IMR-90 (cell line): ENCODE measurements at regions not wholly inside any gene's neighbourhood (a gene's known extent, or its start where the extent isn't known, plus 50 kb on each side); places are given as distances from the start of the nearest gene placed in this dataset.

Source experiments
- ATAC-seq: fragments of 200-7000 bp; cut with Tn5 transposase; 2 replicates; pipeline ENCODE4 v1.9.1; 2020; ENCODE audit warnings: low read depth, mild to moderate bottlenecking, moderate library complexity
- BruUV-seq: library from RNA; stranded (reverse); fragments of 400-500 nt; replicated peaks from 2 replicates; lab custom pipeline; 2021; lab: Mats Ljungman, UMichigan
- CTCF ChIA-PET: fragments of 300-600 bp; formaldehyde crosslinking; extraction: SDS; loops from one replicate; lab custom pipeline; 2021; ENCODE audit warnings: antibody characterized with exemption; lab: Yijun Ruan, JAX
- POLR2A ChIA-PET: fragments of 300-600 bp; sonication (Branson Sonifier 250); formaldehyde crosslinking; loops from one replicate; lab custom pipeline; 2022; ENCODE audit warnings: antibody characterized with exemption; ENCODE audit not compliant: unreplicated experiment; lab: Charles Lee
- DNase-seq: peaks from one replicate; pipeline ENCODE4 v3.0.0; 2013
- H2AFZ ChIP-seq: replicated peaks from 2 replicates; pipeline ENCODE3; 2013; ENCODE audit warnings: low read length, mild to moderate bottlenecking; ENCODE audit not compliant: poor library complexity
- H2AK5ac ChIP-seq: 2 replicates; pipeline ENCODE4 v1.6.1; 2013; ENCODE audit warnings: low read depth, low read length, inconsistent platforms
- H2AK9ac ChIP-seq: replicated peaks from 2 replicates; pipeline ENCODE3; 2013; ENCODE audit warnings: mild to moderate bottlenecking, low read depth, low read length, moderate library complexity; ENCODE audit not compliant: poor library complexity
- H2BK120ac ChIP-seq: 2 replicates; pipeline ENCODE4 v1.6.1; 2013; ENCODE audit warnings: low read depth, low read length, inconsistent platforms
- H2BK15ac ChIP-seq: 3 replicates; pipeline ENCODE4 v1.6.1; 2013; ENCODE audit warnings: low read depth, low read length, inconsistent platforms
- H2BK20ac ChIP-seq: 2 replicates; pipeline ENCODE4 v1.6.1; 2013; ENCODE audit warnings: low read depth, mild to moderate bottlenecking, inconsistent platforms, low read length, moderate library complexity
- H2BK5ac ChIP-seq: 2 replicates; pipeline ENCODE4 v1.6.1; 2013; ENCODE audit warnings: mild to moderate bottlenecking, low read depth, low read length, inconsistent platforms; ENCODE audit not compliant: poor library complexity, severe bottlenecking
- H3K14ac ChIP-seq: replicated peaks from 2 replicates; pipeline ENCODE4 v1.6.1; 2013; ENCODE audit warnings: low read depth, low read length, inconsistent platforms
- H3K18ac ChIP-seq: 2 replicates; pipeline ENCODE4 v1.6.1; 2013; ENCODE audit warnings: low read depth, low read length, control low read depth
- H3K23ac ChIP-seq: 2 replicates; pipeline ENCODE4 v1.6.1; 2013; ENCODE audit warnings: low read depth, low read length, inconsistent platforms
- H3K27ac ChIP-seq: 2 replicates; pipeline ENCODE4 v1.5.1; 2013; ENCODE audit warnings: mild to moderate bottlenecking, control low read depth, low read length; ENCODE audit not compliant: insufficient read depth
- H3K27me3 ChIP-seq: 2 replicates; pipeline ENCODE4 v1.6.1; 2013; ENCODE audit warnings: low read length; ENCODE audit not compliant: control insufficient read depth, insufficient read depth
- H3K36me3 ChIP-seq: 2 replicates; pipeline ENCODE4 v1.6.1; 2013; ENCODE audit warnings: low read length, mixed read lengths; ENCODE audit not compliant: control insufficient read depth, insufficient read depth
- H3K4ac ChIP-seq: 2 replicates; pipeline ENCODE4 v1.6.1; 2013; ENCODE audit warnings: low read depth, low read length, inconsistent platforms
- H3K4me1 ChIP-seq: 2 replicates; pipeline ENCODE4 v1.6.1; 2013; ENCODE audit warnings: low read length, mixed read lengths; ENCODE audit not compliant: control insufficient read depth, insufficient read depth
- H3K4me2 ChIP-seq: 2 replicates; pipeline ENCODE4 v1.6.1; 2013; ENCODE audit warnings: low read depth, mild to moderate bottlenecking, control low read depth, low read length, moderate library complexity
- H3K4me3 ChIP-seq: 2 replicates; pipeline ENCODE4 v1.5.1; 2013; ENCODE audit warnings: low read depth, mild to moderate bottlenecking, control low read depth, low read length, moderate library complexity; ENCODE audit not compliant: insufficient read depth
- H3K56ac ChIP-seq: 2 replicates; pipeline ENCODE4 v1.6.1; 2013; ENCODE audit warnings: low read length, inconsistent platforms; ENCODE audit not compliant: insufficient read depth; ENCODE audit errors: extremely low read depth
- H3K79me1 ChIP-seq, 2 experiments: 2 replicates each; pipeline ENCODE4 v1.6.1; 2013; ENCODE audit warnings: low read length in 2 of 2, inconsistent platforms in 1 of 2, low read depth in 1 of 2
- H3K9ac ChIP-seq: 2 replicates; pipeline ENCODE4 v1.6.1; 2013; ENCODE audit warnings: low read depth, low read length, control low read depth
- H3K9me1 ChIP-seq: 2 replicates; pipeline ENCODE4 v1.6.1; 2013; ENCODE audit warnings: low read length, inconsistent platforms; ENCODE audit not compliant: insufficient read depth
- H3K9me3 ChIP-seq: 2 replicates; pipeline ENCODE4 v1.6.1; 2013; ENCODE audit warnings: low read length; ENCODE audit not compliant: control insufficient read depth, insufficient read depth
- H4K20me1 ChIP-seq: 2 replicates; pipeline ENCODE4 v1.6.1; 2013; ENCODE audit warnings: low read length, inconsistent platforms; ENCODE audit not compliant: insufficient read depth
- H4K5ac ChIP-seq: 2 replicates; pipeline ENCODE4 v1.6.1; 2013; ENCODE audit warnings: mild to moderate bottlenecking, low read depth, low read length, control low read depth
- H4K8ac ChIP-seq, 2 experiments: 2 replicates each; pipeline ENCODE4 v1.6.1; 2013; ENCODE audit warnings: low read depth in 2 of 2, low read length in 2 of 2, control low read depth in 1 of 2, inconsistent platforms in 1 of 2
- H4K91ac ChIP-seq: 2 replicates; pipeline ENCODE4 v1.6.1; 2013; ENCODE audit warnings: low read depth, low read length, inconsistent platforms; ENCODE audit not compliant: insufficient read depth
- CEBPB ChIP-seq: IDR thresholded peaks from 2 replicates; pipeline ENCODE4 v1.6.1; 2012; ENCODE audit warnings: low read depth, low read length, improper control_type of control experiment
- ELK1 ChIP-seq: fragments of 150-350 bp; IDR thresholded peaks from 2 replicates; pipeline ENCODE4 v1.6.1; 2016; ENCODE audit warnings: low read depth, mild to moderate bottlenecking, low read length, moderate library complexity, borderline replicate concordance
- FOS ChIP-seq: fragments of 150-350 bp; IDR thresholded peaks from 2 replicates; pipeline ENCODE4 v1.6.1; 2016; ENCODE audit warnings: low read depth, low read length
- MAFK ChIP-seq: IDR thresholded peaks from 2 replicates; pipeline ENCODE4 v1.6.1; 2012; ENCODE audit warnings: low read depth, low read length, improper control_type of control experiment
- RFX5 ChIP-seq: IDR thresholded peaks from 2 replicates; pipeline ENCODE4 v1.8.0; 2012; ENCODE audit warnings: low read depth, mild to moderate bottlenecking, low read length, moderate library complexity
- SMC3 ChIP-seq: fragments of 150-350 bp; IDR thresholded peaks from 2 replicates; pipeline ENCODE4 v1.6.1; 2016; ENCODE audit warnings: low read depth, mild to moderate bottlenecking, antibody characterized with exemption, low read length, moderate library complexity
- USF2 ChIP-seq: fragments of 150-350 bp; IDR thresholded peaks from 2 replicates; pipeline ENCODE4 v1.6.1; 2017; ENCODE audit warnings: mild to moderate bottlenecking, antibody characterized with exemption, low read length, low read depth
- WGBS, 2 experiments: methylation state at CpG; one replicate each; pipeline versions ENCODE4 v1.1.5 to v1.1.7; 2013; ENCODE audit warnings: missing lambda C conversion rate in 2 of 2; ENCODE audit not compliant: insufficient read length in 1 of 2; ENCODE audit errors: extremely low coverage in 2 of 2; 5-methylcytosine and 5-hydroxymethylcytosine counted together
- dilution Hi-C: fragments of 300-500 bp; cut with HindIII; formaldehyde crosslinking; loops from one replicate; pipeline ENCODE4 v1.14.3; 2018; ENCODE audit warnings: low sequenced_read_pairs; ENCODE audit not compliant: unreplicated experiment
- in situ Hi-C: fragments of 300-500 bp; cut with MboI; formaldehyde crosslinking; loops from 3 replicates; pipeline ENCODE4 v1.14.3; 2019; ENCODE audit warnings: low sequenced_read_pairs, inconsistent platforms, mixed read lengths
- intact Hi-C: fragments of 100-400 bp; cut with micrococcal nuclease; formaldehyde crosslinking; loops from 2 replicates; pipeline ENCODE4 v1.10.0; 2022

- Histone ChIP-seq H3K9ac (no peak overlapping the region), H3K9me1 (no peaks in the 10 kb centered on the region), H4K8ac (no peak overlapping the region), H2BK120ac (no peak overlapping the region), H2AK9ac (no peak overlapping the region), H3K27me3 (no peaks in the 10 kb centered on the region), H3K18ac (no peak overlapping the region), H3K9me3 (no peaks in the 10 kb centered on the region), H3K4me2 (no peak overlapping the region), H3K4me3 (no peak overlapping the region), H2BK20ac (no peak overlapping the region), H3K23ac (no peak overlapping the region), H3K56ac (no peak overlapping the region), H3K79me1 (no peaks in the 10 kb centered on the region), H4K91ac (no peak overlapping the region), H2AFZ (no peak overlapping the region), H2AK5ac (no peak overlapping the region), H3K14ac (no peak overlapping the region), H3K36me3 (no peaks in the 10 kb centered on the region), H3K4me1 (no peaks in the 10 kb centered on the region), H2BK5ac (no peak overlapping the region), H4K5ac (no peak overlapping the region), H3K27ac (no peak overlapping the region), H2BK15ac (no peak overlapping the region), H4K20me1 (no peaks in the 10 kb centered on the region), H3K4ac (no peak overlapping the region)
- CTCF ChIA-PET: no interaction called here
- no TSS peak for BruUV-seq
- ATAC-seq (no peak), DNase-seq (no peak)
- peak; percentile 92 for TF ChIP-seq MAFK
- TF ChIP-seq ELK1: no peak
- no peak for TF ChIP-seq USF2
- TF ChIP-seq SMC3: no peak
- no peak for TF ChIP-seq RFX5
- no peak for TF ChIP-seq FOS
- no peak for TF ChIP-seq CEBPB
- POLR2A ChIA-PET: no interaction called here
- intact Hi-C loops: no loop called here
- in situ Hi-C loops: no loop called here
- no CpG with 5 or more reads among the region's 2 CpGs for WGBS, 2 experiments
- dilution Hi-C loops: no loop called here
Measured at GRCh38 chrX:94721386-94721785, 1047.4 kb downstream of the FAM133A start.
